Lower lobe of right lung (tissue), 2 donors: ENCODE measurements at regions not wholly inside any gene's neighbourhood (a gene's known extent, or its start where the extent isn't known, plus 50 kb on each side); places are given as distances from the start of the nearest gene placed in this dataset.

Experiments used
- ATAC-seq, 2 donors: fragments of 200-7000 bp; cut with Tn5 transposase; one replicate each; pipeline ENCODE4 v1.9.1; 2020 to 2022; ENCODE audit warnings: mild to moderate bottlenecking in 2 of 2, moderate library complexity in 2 of 2
- DNase-seq: peaks from one replicate; pipeline ENCODE4 v3.0.0-alpha.2; 2020
- H3K27ac ChIP-seq: fragments of 200-600 bp; one replicate; pipeline ENCODE4 v1.8.0; 2022
- H3K27me3 ChIP-seq: fragments of 200-600 bp; one replicate; pipeline ENCODE4 v1.8.0; 2022; ENCODE audit warnings: low read depth
- H3K36me3 ChIP-seq: fragments of 200-600 bp; one replicate; pipeline ENCODE4 v1.8.0; 2022; ENCODE audit warnings: mild to moderate bottlenecking
- H3K4me1 ChIP-seq: fragments of 200-600 bp; one replicate; pipeline ENCODE4 v1.8.0; 2022
- H3K4me3 ChIP-seq: fragments of 200-600 bp; one replicate; pipeline ENCODE4 v1.8.0; 2022; ENCODE audit warnings: mild to moderate bottlenecking
- H3K9me3 ChIP-seq: fragments of 200-600 bp; one replicate; pipeline ENCODE4 v1.8.0; 2022
- intact Hi-C: fragments of 100-400 bp; cut with DNase I; formaldehyde crosslinking; loops from one replicate; pipeline ENCODE4 v1.11.0; 2022
- TF ChIP-seq, protein P1 (sequence below): fragments of 200-600 bp; IDR thresholded peaks from one replicate; pipeline ENCODE4 v1.8.0; 2022; ENCODE audit warnings: antibody characterized with exemption, mild to moderate bottlenecking
- donor health status: DM: no; HTN: yes; CAD: no; lungs with severe emphysema.

DNA sequence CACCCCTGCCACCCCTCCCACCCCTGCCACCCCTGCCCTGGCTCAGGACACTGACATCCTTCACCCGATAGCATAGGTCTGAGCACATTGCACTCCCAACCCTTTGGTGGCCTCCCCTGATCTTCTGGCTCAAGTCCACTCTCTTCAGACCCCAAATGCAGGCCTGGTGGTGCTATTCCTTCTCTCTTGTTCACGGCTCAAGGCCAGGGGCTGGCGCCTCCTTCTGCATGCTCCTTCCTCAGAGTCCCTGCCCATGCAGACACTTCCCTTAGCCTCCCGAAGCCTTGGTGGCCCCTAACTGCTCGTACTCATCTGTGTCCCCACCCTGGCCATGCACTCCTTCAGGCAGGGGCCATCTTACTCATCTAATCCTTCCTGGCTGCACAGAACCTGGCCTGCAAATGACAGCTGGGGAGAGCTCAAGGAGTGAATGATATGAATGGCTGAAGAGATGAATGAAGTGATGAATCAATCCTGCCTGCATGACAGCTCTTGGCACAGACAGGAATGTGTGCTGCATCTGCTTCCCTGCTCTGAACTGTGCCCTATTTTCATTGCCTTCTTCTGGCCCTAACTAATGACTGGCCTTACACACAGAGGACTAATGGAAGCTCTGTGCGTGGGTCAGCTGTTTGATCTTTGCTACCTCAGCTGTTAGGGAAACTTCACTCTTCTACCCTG, 290.8 kb downstream of the DYSF start:
- H3K27ac ChIP-seq, result no peak overlapping the region
- intact Hi-C loops, result no loop called here
- H3K4me3 ChIP-seq, result no peak overlapping the region
- no peaks in the 10 kb centered on the region for H3K9me3 ChIP-seq
- ATAC-seq, result no peak
- no peaks in the 10 kb centered on the region for H3K27me3 ChIP-seq
- TF ChIP-seq, protein P1, sequence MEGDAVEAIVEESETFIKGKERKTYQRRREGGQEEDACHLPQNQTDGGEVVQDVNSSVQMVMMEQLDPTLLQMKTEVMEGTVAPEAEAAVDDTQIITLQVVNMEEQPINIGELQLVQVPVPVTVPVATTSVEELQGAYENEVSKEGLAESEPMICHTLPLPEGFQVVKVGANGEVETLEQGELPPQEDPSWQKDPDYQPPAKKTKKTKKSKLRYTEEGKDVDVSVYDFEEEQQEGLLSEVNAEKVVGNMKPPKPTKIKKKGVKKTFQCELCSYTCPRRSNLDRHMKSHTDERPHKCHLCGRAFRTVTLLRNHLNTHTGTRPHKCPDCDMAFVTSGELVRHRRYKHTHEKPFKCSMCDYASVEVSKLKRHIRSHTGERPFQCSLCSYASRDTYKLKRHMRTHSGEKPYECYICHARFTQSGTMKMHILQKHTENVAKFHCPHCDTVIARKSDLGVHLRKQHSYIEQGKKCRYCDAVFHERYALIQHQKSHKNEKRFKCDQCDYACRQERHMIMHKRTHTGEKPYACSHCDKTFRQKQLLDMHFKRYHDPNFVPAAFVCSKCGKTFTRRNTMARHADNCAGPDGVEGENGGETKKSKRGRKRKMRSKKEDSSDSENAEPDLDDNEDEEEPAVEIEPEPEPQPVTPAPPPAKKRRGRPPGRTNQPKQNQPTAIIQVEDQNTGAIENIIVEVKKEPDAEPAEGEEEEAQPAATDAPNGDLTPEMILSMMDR, result no peak
- H3K4me1 ChIP-seq, result peaks cover 25% of the 10 kb centered on the region
- no peaks in the 10 kb centered on the region for H3K36me3 ChIP-seq
- no peak for DNase-seq

DNA sequence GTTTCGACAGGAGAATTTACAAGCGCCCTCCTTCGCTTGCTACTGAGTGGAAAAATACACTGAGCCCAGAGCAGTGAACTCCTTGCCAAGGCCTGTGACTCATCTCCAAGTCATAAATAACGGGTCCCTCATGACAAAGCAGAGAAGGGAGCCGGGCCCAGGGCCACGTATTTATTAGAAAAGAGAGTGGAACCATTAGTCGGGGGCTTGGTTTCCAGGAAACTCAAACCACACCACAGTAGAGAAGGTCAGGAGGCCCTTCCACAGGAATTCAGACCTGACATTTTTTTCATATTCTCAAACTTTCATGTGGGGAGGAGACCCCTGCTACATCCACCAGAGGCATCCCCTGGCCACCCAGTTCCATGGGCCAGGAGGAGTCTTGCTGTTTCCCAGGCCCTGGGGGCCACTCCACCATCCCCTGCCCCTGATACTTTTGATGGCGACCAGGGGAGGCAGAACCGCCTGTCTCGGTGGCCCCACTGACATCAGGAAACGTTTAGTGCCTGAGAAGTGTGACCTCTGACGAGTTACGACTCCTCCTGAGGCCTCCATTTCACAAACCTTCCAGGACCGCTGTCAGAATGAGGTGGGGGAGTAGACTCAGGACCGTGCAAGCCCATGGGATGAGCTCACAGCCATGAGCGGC, 289.7 kb downstream of the DYSF start:
- Histone ChIP-seq H3K9me3 (no peaks in the 10 kb centered on the region), H3K27ac (no peak overlapping the region), H3K27me3 (no peaks in the 10 kb centered on the region), H3K4me3 (no peak overlapping the region), H3K36me3 (no peaks in the 10 kb centered on the region), H3K4me1 (peaks cover 21% of the 10 kb centered on the region)
- ATAC-seq, result peak; percentile 25 to 45
- intact Hi-C loops, result no loop called here
- TF ChIP-seq, protein P1, result no peak
- no peak for DNase-seq

DNA sequence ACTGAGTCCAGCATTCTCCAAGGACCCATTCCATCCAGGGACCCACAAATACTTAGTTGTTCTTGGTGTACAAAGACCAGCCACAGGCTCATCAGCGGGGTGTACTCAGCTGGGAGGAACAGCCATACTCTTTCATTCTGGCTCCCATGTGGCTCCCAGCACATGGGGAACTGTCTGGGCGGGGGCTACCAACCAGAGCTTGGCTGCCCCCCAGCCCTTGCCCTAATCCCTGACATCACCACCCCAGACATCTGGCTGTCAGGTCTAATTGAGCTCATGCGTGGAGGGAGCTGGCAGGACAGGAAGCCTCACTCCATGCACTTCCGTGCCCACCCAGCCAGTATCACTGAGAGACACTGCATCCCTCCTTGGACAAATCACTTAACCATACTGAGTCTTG, 283.6 kb downstream of the DYSF start:
- no peak for DNase-seq
- Histone ChIP-seq H3K27ac (no peak overlapping the region), H3K9me3 (no peaks in the 10 kb centered on the region), H3K4me3 (no peak overlapping the region), H3K36me3 (no peaks in the 10 kb centered on the region), H3K4me1 (no peaks in the 10 kb centered on the region), H3K27me3 (no peaks in the 10 kb centered on the region)
- intact Hi-C loops, result no loop called here
- TF ChIP-seq, protein P1, result no peak
- peak in 1 of 2 donors; percentile 13 for ATAC-seq

DNA sequence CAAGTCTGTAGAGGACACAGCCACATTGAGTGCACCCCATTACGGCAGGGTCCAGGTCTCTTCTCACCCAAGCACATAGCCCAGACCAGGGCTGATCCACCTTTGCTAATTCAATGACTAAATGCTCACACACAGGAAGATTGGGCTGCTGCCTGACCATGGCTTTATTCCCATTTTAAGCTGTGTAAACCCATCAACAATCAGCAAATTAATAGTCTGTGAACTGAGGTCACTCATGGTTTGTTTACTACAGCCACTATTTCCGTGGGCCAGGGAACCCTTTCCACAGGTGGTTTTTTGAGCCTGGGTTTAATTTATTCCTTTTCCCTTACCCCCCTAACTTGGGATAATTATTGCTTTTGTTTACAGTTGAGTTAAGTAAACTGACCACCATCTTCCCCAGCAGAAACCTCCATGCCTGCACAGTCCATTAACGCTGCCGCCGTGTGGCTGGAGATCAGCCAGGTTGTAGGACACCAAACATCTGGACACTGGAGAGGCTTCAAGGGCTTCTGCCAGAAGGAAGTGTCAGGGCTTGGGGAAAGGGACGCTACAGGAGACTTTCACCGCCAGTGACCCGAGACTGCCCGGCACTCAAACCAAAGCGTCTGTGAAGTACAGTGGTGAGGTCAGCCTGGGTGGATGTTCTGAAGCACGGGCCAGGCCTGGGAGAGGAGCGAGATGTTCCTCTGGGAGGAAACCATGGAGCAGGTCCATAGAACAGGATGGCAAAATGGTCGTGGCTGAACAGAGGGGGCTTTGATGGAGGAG, 282.9 kb downstream of the DYSF start:
- DNase-seq (no peak), ATAC-seq (peak; percentile 37 to 74)
- H3K27me3 ChIP-seq, result no peaks in the 10 kb centered on the region
- H3K27ac ChIP-seq, result no peak overlapping the region
- H3K4me3 ChIP-seq, result no peak overlapping the region
- intact Hi-C loops, result no loop called here
- no peaks in the 10 kb centered on the region for H3K9me3 ChIP-seq
- H3K4me1 ChIP-seq, result no peaks in the 10 kb centered on the region
- no peaks in the 10 kb centered on the region for H3K36me3 ChIP-seq
- TF ChIP-seq, protein P1, result no peak
